HL-60 (cell line): ENCODE measurements at regions not wholly inside any gene's neighbourhood (a gene's known extent, or its start where the extent isn't known, plus 50 kb on each side); places are given as distances from the start of the nearest gene placed in this dataset.

Source experiments
- GABPA ChIP-seq: IDR thresholded peaks from 2 replicates; pipeline ENCODE4 v1.6.1; 2012; ENCODE audit warnings: low read depth
- TF ChIP-seq, protein P1 (sequence below): IDR thresholded peaks from one replicate; pipeline ENCODE4 v1.5.1; 2011; ENCODE audit warnings: low read length, control low read depth, inconsistent platforms; ENCODE audit not compliant: insufficient read depth

DNA sequence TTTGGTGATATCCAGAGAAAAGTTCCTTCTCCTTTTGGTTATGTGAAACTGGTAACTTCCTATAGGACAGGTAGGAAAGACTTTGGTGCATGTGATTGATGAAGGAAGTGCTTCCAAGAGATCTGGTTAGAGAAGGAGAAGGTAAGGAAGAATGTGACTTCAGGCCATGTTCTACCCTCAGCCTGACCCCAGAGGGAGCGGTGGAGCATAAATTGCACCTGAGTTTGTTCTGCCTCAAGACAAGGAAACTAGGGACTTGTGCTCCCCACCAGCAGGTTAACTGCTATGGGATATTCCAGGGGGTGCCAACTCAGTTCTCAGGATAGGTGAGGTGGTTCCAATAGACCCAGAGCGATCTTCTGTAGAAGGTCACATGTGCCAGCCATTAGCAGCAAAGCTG lies 299.3 kb upstream of the XYLT1 start:
- TF ChIP-seq GABPA: no peak
- TF ChIP-seq, protein P1, sequence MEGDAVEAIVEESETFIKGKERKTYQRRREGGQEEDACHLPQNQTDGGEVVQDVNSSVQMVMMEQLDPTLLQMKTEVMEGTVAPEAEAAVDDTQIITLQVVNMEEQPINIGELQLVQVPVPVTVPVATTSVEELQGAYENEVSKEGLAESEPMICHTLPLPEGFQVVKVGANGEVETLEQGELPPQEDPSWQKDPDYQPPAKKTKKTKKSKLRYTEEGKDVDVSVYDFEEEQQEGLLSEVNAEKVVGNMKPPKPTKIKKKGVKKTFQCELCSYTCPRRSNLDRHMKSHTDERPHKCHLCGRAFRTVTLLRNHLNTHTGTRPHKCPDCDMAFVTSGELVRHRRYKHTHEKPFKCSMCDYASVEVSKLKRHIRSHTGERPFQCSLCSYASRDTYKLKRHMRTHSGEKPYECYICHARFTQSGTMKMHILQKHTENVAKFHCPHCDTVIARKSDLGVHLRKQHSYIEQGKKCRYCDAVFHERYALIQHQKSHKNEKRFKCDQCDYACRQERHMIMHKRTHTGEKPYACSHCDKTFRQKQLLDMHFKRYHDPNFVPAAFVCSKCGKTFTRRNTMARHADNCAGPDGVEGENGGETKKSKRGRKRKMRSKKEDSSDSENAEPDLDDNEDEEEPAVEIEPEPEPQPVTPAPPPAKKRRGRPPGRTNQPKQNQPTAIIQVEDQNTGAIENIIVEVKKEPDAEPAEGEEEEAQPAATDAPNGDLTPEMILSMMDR: no peak
